Gastroesophageal sphincter (tissue), 4 donors: ENCODE measurements at regions not wholly inside any gene's neighbourhood (a gene's known extent, or its start where the extent isn't known, plus 50 kb on each side); places are given as distances from the start of the nearest gene placed in this dataset.

Source experiments
- ATAC-seq: fragments of 150-250 bp; one replicate; pipeline ENCODE4 v1.9.1; 2016; ENCODE audit warnings: mild to moderate bottlenecking, moderate library complexity
- H3K27ac ChIP-seq, 4 donors: fragments of 200-600 bp; sonication (generic) in 3 of 4; 1 replicate in 3 of 4; 2 replicates in 1 of 4; pipeline ENCODE4 v1.5.1; 2016 to 2019
- H3K27me3 ChIP-seq: fragments of 200-600 bp; sonication (generic); one replicate; pipeline ENCODE4 v1.5.1; 2019
- H3K36me3 ChIP-seq, 2 donors: fragments of 200-600 bp; sonication (generic); one replicate each; pipeline ENCODE4 v1.5.1; 2019; ENCODE audit warnings: control low read depth in 1 of 2
- H3K4me1 ChIP-seq, 3 donors: fragments of 200-600 bp; sonication (generic); 1 replicate in 2 of 3; 2 replicates in 1 of 3; pipeline ENCODE4 v1.5.1; 2016 to 2019; ENCODE audit warnings: control low read depth in 2 of 3
- H3K4me3 ChIP-seq, 2 donors: fragments of 200-600 bp; sonication (generic); one replicate each; pipeline ENCODE4 v1.5.1; 2019; ENCODE audit warnings: mild to moderate bottlenecking in 1 of 2, moderate library complexity in 1 of 2
- H3K9me3 ChIP-seq, 3 donors: fragments of 200-600 bp; sonication (generic); one replicate each; pipeline ENCODE4 v1.5.1; 2017 to 2019; ENCODE audit warnings: control low read depth in 2 of 3
- EP300 ChIP-seq: sonication (generic); formaldehyde crosslinking; IDR thresholded peaks from one replicate; pipeline ENCODE4 v1.6.1; 2017; ENCODE audit warnings: antibody characterized with exemption, mild to moderate bottlenecking
- POLR2A ChIP-seq, 2 donors: fragments of 450-650 bp; IDR thresholded peaks; one replicate each; pipeline ENCODE4 v1.6.1; 2017; ENCODE audit warnings: antibody characterized with exemption in 2 of 2, mild to moderate bottlenecking in 2 of 2, moderate library complexity in 1 of 2
- POLR2AphosphoS5 ChIP-seq: sonication (generic); formaldehyde crosslinking; IDR thresholded peaks from one replicate; pipeline ENCODE4 v1.6.1; 2017; ENCODE audit warnings: antibody characterized with exemption
- WGBS, 2 donors: methylation state at CpG; one replicate each; pipeline ENCODE4 v1.1.5; 2018; ENCODE audit warnings: low coverage in 1 of 2; 5-methylcytosine and 5-hydroxymethylcytosine counted together
- TF ChIP-seq, protein P1 (sequence below), 4 experiments: fragments of 200-600 bp in 2 of 4; fragments of 450-650 bp in 2 of 4; sonication (generic) in 1 of 4; IDR thresholded peaks; one replicate each; pipeline ENCODE4 v1.5.1; 2017 to 2019; ENCODE audit warnings: antibody characterized with exemption in 4 of 4, mild to moderate bottlenecking in 2 of 4, moderate library complexity in 2 of 4

GRCh38 chr7:113805976-113806375 lies 112.8 kb downstream of the PPP1R3A start:
- WGBS, 2 donors, result 62 to 83% methylated on average over 1 of the region's 1 CpG
- ATAC-seq, result no peak
- Histone ChIP-seq H3K4me1 (peaks cover 0 to 2% (median 0%) of the 10 kb centered on the region in 3 donors), H3K27me3 (no peaks in the 10 kb centered on the region), H3K36me3 (no peaks in the 10 kb centered on the region), H3K9me3 (no peaks in the 10 kb centered on the region), H3K27ac (peak overlapping the region in 1 of 4 donors; percentile 62), H3K4me3 (no peak overlapping the region)
- TF ChIP-seq POLR2AphosphoS5, result no peak
- TF ChIP-seq, protein P1, sequence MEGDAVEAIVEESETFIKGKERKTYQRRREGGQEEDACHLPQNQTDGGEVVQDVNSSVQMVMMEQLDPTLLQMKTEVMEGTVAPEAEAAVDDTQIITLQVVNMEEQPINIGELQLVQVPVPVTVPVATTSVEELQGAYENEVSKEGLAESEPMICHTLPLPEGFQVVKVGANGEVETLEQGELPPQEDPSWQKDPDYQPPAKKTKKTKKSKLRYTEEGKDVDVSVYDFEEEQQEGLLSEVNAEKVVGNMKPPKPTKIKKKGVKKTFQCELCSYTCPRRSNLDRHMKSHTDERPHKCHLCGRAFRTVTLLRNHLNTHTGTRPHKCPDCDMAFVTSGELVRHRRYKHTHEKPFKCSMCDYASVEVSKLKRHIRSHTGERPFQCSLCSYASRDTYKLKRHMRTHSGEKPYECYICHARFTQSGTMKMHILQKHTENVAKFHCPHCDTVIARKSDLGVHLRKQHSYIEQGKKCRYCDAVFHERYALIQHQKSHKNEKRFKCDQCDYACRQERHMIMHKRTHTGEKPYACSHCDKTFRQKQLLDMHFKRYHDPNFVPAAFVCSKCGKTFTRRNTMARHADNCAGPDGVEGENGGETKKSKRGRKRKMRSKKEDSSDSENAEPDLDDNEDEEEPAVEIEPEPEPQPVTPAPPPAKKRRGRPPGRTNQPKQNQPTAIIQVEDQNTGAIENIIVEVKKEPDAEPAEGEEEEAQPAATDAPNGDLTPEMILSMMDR (IDR thresholded peaks at IDR 0.05), result no peak
- TF ChIP-seq EP300, result no peak
- no peak for TF ChIP-seq POLR2A (IDR thresholded peaks at IDR 0.05)

GRCh38 chr7:113804475-113805095 lies 114.2 kb downstream of the PPP1R3A start:
- Histone ChIP-seq H3K36me3 (no peaks in the 10 kb centered on the region), H3K27me3 (no peaks in the 10 kb centered on the region), H3K27ac (no peak overlapping the region), H3K9me3 (no peaks in the 10 kb centered on the region), H3K4me1 (peaks cover 0 to 2% (median 0%) of the 10 kb centered on the region in 3 donors), H3K4me3 (no peak overlapping the region)
- TF ChIP-seq POLR2AphosphoS5 (no peak), POLR2A (IDR thresholded peaks at IDR 0.05) (no peak), EP300 (no peak)
- TF ChIP-seq, protein P1 (IDR thresholded peaks at IDR 0.05), result no peak
- no peak for ATAC-seq
- WGBS, 2 donors, result 89 to 94% methylated on average over 6 of the region's 6 CpGs

DNA sequence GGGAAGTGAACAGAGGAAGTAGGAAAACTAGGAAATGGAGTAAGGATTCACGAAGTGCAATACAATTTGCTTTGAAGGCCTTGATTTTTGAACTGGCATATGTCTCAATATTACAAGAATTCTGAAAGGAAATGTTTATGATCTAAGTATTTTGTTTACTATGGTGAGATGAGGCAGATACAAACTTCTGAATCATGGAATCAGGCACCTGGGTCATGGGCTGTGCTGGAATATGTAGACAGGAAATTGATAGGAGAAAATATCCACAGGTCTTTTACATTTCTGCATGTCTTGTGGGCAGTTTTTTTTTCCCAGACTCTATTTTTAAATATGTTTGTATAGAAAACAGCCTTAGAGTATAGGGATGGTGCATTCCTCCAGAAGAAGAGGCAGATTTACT lies 117.1 kb downstream of the PPP1R3A start:
- Histone ChIP-seq H3K4me3 (no peak overlapping the region), H3K4me1 (no peaks in the 10 kb centered on the region), H3K27ac (no peak overlapping the region), H3K27me3 (no peaks in the 10 kb centered on the region), H3K9me3 (no peaks in the 10 kb centered on the region), H3K36me3 (no peaks in the 10 kb centered on the region)
- no peak for ATAC-seq
- TF ChIP-seq EP300 (no peak), POLR2AphosphoS5 (no peak), POLR2A (IDR thresholded peaks at IDR 0.05) (no peak)
- TF ChIP-seq, protein P1 (IDR thresholded peaks at IDR 0.05), result no peak
- WGBS, 2 donors, result 82 to 90% methylated on average over 1 of the region's 1 CpG

- Histone ChIP-seq H3K27me3 (no peaks in the 10 kb centered on the region), H3K4me3 (no peak overlapping the region), H3K4me1 (no peaks in the 10 kb centered on the region), H3K9me3 (no peaks in the 10 kb centered on the region), H3K36me3 (no peaks in the 10 kb centered on the region), H3K27ac (no peak overlapping the region)
- ATAC-seq, result no peak
- TF ChIP-seq EP300 (no peak), POLR2A (IDR thresholded peaks at IDR 0.05) (no peak), POLR2AphosphoS5 (no peak)
- TF ChIP-seq, protein P1 (IDR thresholded peaks at IDR 0.05), result no peak
- WGBS, 2 donors, result 51 to 63% methylated on average over 2 of the region's 2 CpGs
These were observed 118.0 kb downstream of the PPP1R3A start for GRCh38 chr7:113800826-113801225.

GRCh38 chr7:113799896-113800295 lies 118.9 kb downstream of the PPP1R3A start:
- H3K9me3 ChIP-seq, result no peaks in the 10 kb centered on the region
- no peaks in the 10 kb centered on the region for H3K4me1 ChIP-seq
- WGBS, 2 donors, result 79 to 94% methylated on average over 3 of the region's 3 CpGs
- H3K4me3 ChIP-seq, result no peak overlapping the region
- no peak for ATAC-seq
- H3K36me3 ChIP-seq, result no peaks in the 10 kb centered on the region
- TF ChIP-seq POLR2A (IDR thresholded peaks at IDR 0.05) (no peak), EP300 (no peak), POLR2AphosphoS5 (no peak)
- TF ChIP-seq, protein P1 (IDR thresholded peaks at IDR 0.05), result no peak
- no peaks in the 10 kb centered on the region for H3K27me3 ChIP-seq
- no peak overlapping the region for H3K27ac ChIP-seq
